ENCODE measurements at regions not wholly inside any gene's neighbourhood (a gene's known extent, or its start where the extent isn't known, plus 50 kb on each side); places are given as distances from the start of the nearest gene placed in this dataset.
"Not testable (repeated sequence)": the region's sequence is repeated elsewhere in the genome, so short reads cannot be mapped to it uniquely, and the experiment has no call there.

GRCh38 chrX:35221391-35221790, 278.8 kb downstream of the FAM47B start:
- H3K4me2 ChIP-seq (ENCODE audit: low read length); H3K36me3 ChIP-seq (ENCODE audit: control insufficient read depth, insufficient read depth, low read length); H3K9ac ChIP-seq; H3K4me3 ChIP-seq (ENCODE audit: low read depth, low read length); H3K79me2 ChIP-seq; H3K9me3 ChIP-seq (ENCODE audit: control insufficient read depth, low read length); H2AFZ ChIP-seq; H3K4me1 ChIP-seq; H3K27ac ChIP-seq; H3K27me3 ChIP-seq (ENCODE audit: control insufficient read depth, insufficient read depth, low read length): not testable (repeated sequence)

DNA sequence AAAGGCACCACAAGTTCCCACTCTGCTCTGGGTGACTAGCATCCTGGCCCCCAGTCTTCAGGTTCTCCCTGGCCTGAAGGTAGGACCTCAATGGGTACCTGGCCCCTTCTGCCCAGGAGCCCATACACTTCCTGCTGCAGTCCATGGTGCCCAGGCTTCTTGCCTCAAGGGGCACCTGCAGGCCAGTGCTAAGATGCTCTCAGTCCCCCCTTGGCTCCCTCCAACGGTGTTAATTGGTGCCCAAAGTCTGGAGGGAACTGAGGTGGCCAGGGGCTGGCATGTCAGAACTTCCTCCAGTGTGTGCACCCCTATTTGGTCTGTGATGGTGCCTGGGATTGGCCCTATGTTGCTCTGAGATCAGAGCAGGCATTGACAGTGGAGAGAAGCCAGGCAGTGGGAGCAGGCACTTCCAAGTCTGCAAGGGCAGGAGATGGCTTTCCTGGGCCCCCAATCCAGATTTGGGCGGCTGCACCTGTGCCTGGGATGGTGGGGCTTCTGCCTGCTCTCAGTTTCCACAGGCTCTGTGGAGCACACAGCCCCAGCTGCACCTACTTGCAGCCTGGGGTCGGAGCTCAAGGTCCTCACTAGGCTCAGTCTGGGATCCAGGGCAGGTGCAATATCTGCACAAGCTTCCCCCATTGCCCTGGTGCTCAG, 301.6 kb downstream of the FAM47B start:
- H3K27ac ChIP-seq, result no peak overlapping the region
- H3K4me1 ChIP-seq, result no peaks in the 10 kb centered on the region
- H3K27me3 ChIP-seq (ENCODE audit: control insufficient read depth, insufficient read depth, low read length), result no peaks in the 10 kb centered on the region
- H3K4me3 ChIP-seq (ENCODE audit: low read depth, low read length), result no peak overlapping the region
- no peak for TF ChIP-seq CTCF (IDR thresholded peaks at IDR 0.05)
- H2AFZ ChIP-seq, result no peak overlapping the region
- no peak overlapping the region for H3K9ac ChIP-seq
- H3K79me2 ChIP-seq, result no peaks in the 10 kb centered on the region
- H3K4me2 ChIP-seq (ENCODE audit: low read length), result no peak overlapping the region
- H3K36me3 ChIP-seq (ENCODE audit: control insufficient read depth, insufficient read depth, low read length), result no peaks in the 10 kb centered on the region
- no peaks in the 10 kb centered on the region for H3K9me3 ChIP-seq (ENCODE audit: control insufficient read depth, low read length)

- H3K4me3 ChIP-seq (ENCODE audit: low read depth, low read length), result no peak overlapping the region
- no peaks in the 10 kb centered on the region for H3K9me3 ChIP-seq (ENCODE audit: control insufficient read depth, low read length)
- H3K27ac ChIP-seq, result no peak overlapping the region
- H3K79me2 ChIP-seq, result no peaks in the 10 kb centered on the region
- H3K4me2 ChIP-seq (ENCODE audit: low read length), result no peak overlapping the region
- TF ChIP-seq CTCF (IDR thresholded peaks at IDR 0.05), result no peak
- no peaks in the 10 kb centered on the region for H3K27me3 ChIP-seq (ENCODE audit: control insufficient read depth, insufficient read depth, low read length)
- no peak overlapping the region for H3K9ac ChIP-seq
- H3K4me1 ChIP-seq, result no peaks in the 10 kb centered on the region
- H3K36me3 ChIP-seq (ENCODE audit: control insufficient read depth, insufficient read depth, low read length), result no peaks in the 10 kb centered on the region
- no peak overlapping the region for H2AFZ ChIP-seq
Observed at GRCh38 chrX:35244796-35245508, 302.4 kb downstream of the FAM47B start.

- no peak for TF ChIP-seq CTCF (IDR thresholded peaks at IDR 0.05)
- Histone ChIP-seq H2AFZ (no peak overlapping the region), H3K79me2 (no peaks in the 10 kb centered on the region), H3K9me3 (ENCODE audit: control insufficient read depth, low read length) (no peaks in the 10 kb centered on the region), H3K27ac (no peak overlapping the region), H3K27me3 (ENCODE audit: control insufficient read depth, insufficient read depth, low read length) (no peaks in the 10 kb centered on the region), H3K4me2 (ENCODE audit: low read length) (no peak overlapping the region), H3K4me1 (no peaks in the 10 kb centered on the region), H3K4me3 (ENCODE audit: low read depth, low read length) (no peak overlapping the region), H3K36me3 (ENCODE audit: control insufficient read depth, insufficient read depth, low read length) (no peaks in the 10 kb centered on the region), H3K9ac (no peak overlapping the region)
Observed at GRCh38 chrX:35251226-35251625, 308.6 kb downstream of the FAM47B start.

GRCh38 chrX:35276115-35276514, 333.5 kb downstream of the FAM47B start:
- Histone ChIP-seq H3K9me3 (ENCODE audit: control insufficient read depth, low read length) (no peaks in the 10 kb centered on the region), H3K4me3 (ENCODE audit: low read depth, low read length) (no peak overlapping the region), H2AFZ (no peak overlapping the region), H3K79me2 (no peaks in the 10 kb centered on the region), H3K36me3 (ENCODE audit: control insufficient read depth, insufficient read depth, low read length) (no peaks in the 10 kb centered on the region), H3K27me3 (ENCODE audit: control insufficient read depth, insufficient read depth, low read length) (no peaks in the 10 kb centered on the region), H3K4me2 (ENCODE audit: low read length) (no peak overlapping the region), H3K9ac (no peak overlapping the region), H3K4me1 (no peaks in the 10 kb centered on the region), H3K27ac (no peak overlapping the region)
- TF ChIP-seq CTCF (IDR thresholded peaks at IDR 0.05), result no peak

Measured in parathyroid adenoma (tissue), 2 donors.